Fibroblast of mammary gland (primary cell): ENCODE measurements at regions not wholly inside any gene's neighbourhood (a gene's known extent, or its start where the extent isn't known, plus 50 kb on each side); places are given as distances from the start of the nearest gene placed in this dataset.

Experiments used
- DNase-seq: peaks from one replicate; pipeline ENCODE4 v3.0.0-alpha.2; 2010; ENCODE audit warnings: low read depth
- H3K4me3 ChIP-seq: 2 replicates; pipeline ENCODE4 v1.5.1; 2011; ENCODE audit warnings: low read depth, mild to moderate bottlenecking, low read length, moderate library complexity; ENCODE audit not compliant: control insufficient read depth
- TF ChIP-seq, protein P1 (sequence below): conservative IDR thresholded peaks from 2 replicates; pipeline ENCODE4 v1.5.1; 2011; ENCODE audit warnings: low read depth, low read length, inconsistent platforms; ENCODE audit not compliant: control insufficient read depth, insufficient read depth

GRCh38 chr12:105836242-105836622 is 302.5 kb downstream of the NUAK1 start:
- TF ChIP-seq, protein P1, sequence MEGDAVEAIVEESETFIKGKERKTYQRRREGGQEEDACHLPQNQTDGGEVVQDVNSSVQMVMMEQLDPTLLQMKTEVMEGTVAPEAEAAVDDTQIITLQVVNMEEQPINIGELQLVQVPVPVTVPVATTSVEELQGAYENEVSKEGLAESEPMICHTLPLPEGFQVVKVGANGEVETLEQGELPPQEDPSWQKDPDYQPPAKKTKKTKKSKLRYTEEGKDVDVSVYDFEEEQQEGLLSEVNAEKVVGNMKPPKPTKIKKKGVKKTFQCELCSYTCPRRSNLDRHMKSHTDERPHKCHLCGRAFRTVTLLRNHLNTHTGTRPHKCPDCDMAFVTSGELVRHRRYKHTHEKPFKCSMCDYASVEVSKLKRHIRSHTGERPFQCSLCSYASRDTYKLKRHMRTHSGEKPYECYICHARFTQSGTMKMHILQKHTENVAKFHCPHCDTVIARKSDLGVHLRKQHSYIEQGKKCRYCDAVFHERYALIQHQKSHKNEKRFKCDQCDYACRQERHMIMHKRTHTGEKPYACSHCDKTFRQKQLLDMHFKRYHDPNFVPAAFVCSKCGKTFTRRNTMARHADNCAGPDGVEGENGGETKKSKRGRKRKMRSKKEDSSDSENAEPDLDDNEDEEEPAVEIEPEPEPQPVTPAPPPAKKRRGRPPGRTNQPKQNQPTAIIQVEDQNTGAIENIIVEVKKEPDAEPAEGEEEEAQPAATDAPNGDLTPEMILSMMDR = no peak
- no peak overlapping the region for H3K4me3 ChIP-seq
- no peak for DNase-seq

DNA sequence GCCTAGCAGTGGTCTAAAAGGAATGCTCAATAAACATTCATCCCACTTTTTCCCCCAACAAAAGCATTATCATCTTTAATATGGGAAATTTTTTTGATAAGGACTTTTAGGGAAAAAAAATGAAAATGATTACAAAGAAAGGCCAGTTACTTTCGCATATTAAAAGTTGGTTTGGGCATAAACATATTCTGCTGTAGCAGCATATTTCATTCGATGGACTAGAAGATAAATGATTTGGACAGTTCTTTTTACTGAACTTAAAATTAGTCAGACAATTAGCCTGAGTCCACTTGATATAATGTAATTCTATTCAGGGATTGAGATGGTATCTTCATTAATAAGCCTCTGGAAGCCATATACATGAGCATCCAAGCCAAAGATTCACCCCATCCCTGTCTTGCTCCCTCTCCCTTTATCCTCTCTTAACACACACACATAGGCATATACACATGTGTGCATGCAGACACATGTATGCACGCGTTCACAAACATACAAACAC is 299.1 kb downstream of the NUAK1 start:
- DNase-seq = no peak
- TF ChIP-seq, protein P1 = no peak
- no peak overlapping the region for H3K4me3 ChIP-seq

DNA sequence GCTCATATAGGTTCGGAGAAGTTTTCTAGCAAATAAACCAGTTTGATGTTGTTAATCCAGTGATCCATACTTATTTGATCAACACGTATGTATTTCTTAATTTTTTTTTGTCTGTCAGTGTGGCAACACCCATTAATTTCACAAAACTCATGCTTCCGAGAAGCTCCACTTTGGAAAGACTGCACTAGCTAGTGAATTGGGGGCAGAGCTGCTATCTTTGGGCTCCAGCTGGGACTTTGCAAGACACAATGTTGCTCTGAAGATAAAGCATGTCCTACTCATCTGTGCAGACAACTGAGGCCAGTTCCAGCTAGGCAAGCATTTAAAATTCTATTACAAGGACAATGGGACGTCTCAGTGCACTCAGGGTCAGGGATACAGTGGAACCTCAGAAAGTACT is 298.4 kb downstream of the NUAK1 start:
- no peak overlapping the region for H3K4me3 ChIP-seq
- no peak for DNase-seq
- TF ChIP-seq, protein P1 = no peak

GRCh38 chr12:105841840-105842239 is 296.9 kb downstream of the NUAK1 start:
- TF ChIP-seq, protein P1 = no peak
- no peak for DNase-seq
- H3K4me3 ChIP-seq = no peak overlapping the region

DNA sequence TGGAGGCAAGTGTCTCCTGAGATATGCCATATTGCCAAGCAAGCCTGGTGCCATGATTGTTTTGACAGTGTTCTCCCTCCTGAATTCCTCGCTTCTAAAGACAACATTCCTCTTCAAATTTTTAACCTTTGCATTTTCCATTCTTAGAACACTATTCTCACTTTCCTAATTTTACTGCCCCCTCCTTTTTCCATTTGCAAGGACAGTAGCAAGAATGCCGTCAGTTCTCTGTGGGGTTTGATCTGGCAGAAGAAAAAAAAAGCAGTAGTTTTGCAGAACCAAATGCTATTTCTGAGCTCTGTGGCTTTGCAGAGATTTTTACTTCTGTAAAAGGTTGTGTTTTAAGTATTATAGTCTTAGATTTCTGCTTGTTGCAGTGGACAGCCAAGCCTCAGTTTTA is 295.2 kb downstream of the NUAK1 start:
- no peak overlapping the region for H3K4me3 ChIP-seq
- DNase-seq = no peak

DNA sequence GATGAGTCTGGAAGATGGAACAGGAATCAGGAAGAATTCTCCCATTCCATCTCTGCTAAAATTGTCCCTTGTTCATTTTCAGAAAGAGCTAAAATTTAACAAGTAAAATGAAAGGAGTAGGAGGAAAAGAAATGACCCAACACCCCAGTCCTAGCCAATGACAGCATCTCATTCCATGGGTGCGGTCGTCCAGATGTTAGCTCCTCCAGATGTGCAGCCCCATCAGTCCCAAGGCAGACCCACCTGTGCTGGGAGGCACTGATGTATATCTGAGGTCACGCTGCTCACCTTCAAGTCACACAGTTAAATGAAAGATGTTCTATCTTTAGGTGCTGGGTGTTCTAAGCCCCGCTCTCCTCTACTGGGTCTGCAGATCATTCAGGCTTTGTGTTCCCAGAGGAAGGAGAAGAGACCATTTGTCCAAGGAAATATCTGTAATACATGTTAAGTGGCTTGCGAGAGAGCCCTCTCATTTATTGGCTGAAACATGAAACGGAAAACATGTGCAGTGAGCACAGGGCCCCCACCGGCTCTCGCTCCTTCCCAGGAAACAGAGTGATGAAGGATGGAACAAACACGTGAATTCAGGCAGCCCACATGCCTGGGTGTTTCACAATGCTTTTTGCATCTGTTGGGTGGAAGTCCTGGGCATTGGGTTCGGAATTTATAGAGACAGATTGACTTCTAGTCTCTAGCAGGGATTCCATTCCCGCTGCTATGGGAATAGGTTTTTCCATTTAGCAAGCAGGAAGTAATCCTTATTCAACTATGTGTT is 294.6 kb downstream of the NUAK1 start:
- no peak overlapping the region for H3K4me3 ChIP-seq
- TF ChIP-seq, protein P1 = no peak
- DNase-seq = peak; percentile 11

More for the DNA sequence above, 295.2 kb downstream of the NUAK1 start:
- TF ChIP-seq, protein P1 = no peak
